AG04449 (cell line): ENCODE measurements at regions not wholly inside any gene's neighbourhood (a gene's known extent, or its start where the extent isn't known, plus 50 kb on each side); places are given as distances from the start of the nearest gene placed in this dataset.

ENCODE experiments used
- CTCF ChIA-PET: fragments of 350-600 bp; formaldehyde crosslinking; extraction: SDS; loops from one replicate; lab custom pipeline; 2021; ENCODE audit warnings: antibody characterized with exemption; lab: Yijun Ruan, JAX
- POLR2A ChIA-PET: fragments of 400-600, 350-600 bp; formaldehyde crosslinking; extraction: SDS; loops from one replicate; lab custom pipeline; 2020; ENCODE audit warnings: antibody characterized with exemption, inconsistent platforms; lab: Yijun Ruan, JAX
- DNase-seq: peaks from one replicate; pipeline ENCODE4 v3.0.0-alpha.2; 2010; ENCODE audit warnings: low read depth, low spot score
- H3K4me3 ChIP-seq: 2 replicates; pipeline ENCODE4 v1.5.1; 2011; ENCODE audit warnings: low read depth, mild to moderate bottlenecking, control low read depth, low read length
- CTCF ChIP-seq: IDR thresholded peaks from one replicate; pipeline ENCODE4 v1.5.1; 2011; ENCODE audit warnings: mild to moderate bottlenecking, moderate library complexity, low read length, control low read depth, inconsistent platforms; ENCODE audit not compliant: insufficient read depth; ENCODE audit errors: missing control alignments

GRCh38 chr15:95644100-95644875 lies 686.2 kb upstream of the NR2F2 start:
- no peak for TF ChIP-seq CTCF
- H3K4me3 ChIP-seq: no peak overlapping the region
- ChIA-PET CTCF (interaction anchor here (0.6 kb wide), 1 partner anchor 20 kb away, joined by 3 read pairs; no protein-coding TSS in a partner anchor), POLR2A (no interaction called here)
- no peak for DNase-seq

DNA sequence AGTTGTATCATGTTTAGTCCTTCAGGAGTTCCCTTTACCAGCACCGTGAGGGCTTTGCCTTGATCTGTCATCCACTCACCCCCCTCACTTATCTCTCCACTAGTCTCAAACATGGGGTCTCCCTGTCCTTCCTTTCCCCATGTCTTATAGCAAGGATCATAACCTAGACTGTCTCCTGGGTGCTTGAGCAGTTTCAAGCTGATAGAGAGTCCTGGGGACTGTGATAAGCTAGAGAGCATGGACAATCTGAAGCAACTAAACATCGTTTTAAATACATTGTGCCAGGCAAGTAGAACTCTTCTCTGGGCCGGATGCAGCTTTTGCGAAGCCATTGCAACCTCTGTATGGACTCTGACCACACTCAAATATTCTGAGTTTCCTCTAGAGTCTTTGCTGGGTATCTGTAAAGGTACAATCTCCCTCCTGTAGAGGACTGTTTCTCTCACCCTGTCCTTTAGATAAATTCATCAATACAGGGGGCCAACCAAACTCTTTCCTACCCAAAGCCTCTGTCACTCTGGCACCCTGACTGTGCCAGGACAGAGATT lies 684.6 kb upstream of the NR2F2 start:
- TF ChIP-seq CTCF: no peak
- CTCF ChIA-PET: no interaction called here
- POLR2A ChIA-PET: no interaction called here
- no peak overlapping the region for H3K4me3 ChIP-seq
- no peak for DNase-seq

GRCh38 chr15:95646484-95647273 lies 683.8 kb upstream of the NR2F2 start:
- no peak overlapping the region for H3K4me3 ChIP-seq
- no peak for DNase-seq
- POLR2A ChIA-PET: no interaction called here
- CTCF ChIA-PET: no interaction called here
- TF ChIP-seq CTCF: no peak

DNA sequence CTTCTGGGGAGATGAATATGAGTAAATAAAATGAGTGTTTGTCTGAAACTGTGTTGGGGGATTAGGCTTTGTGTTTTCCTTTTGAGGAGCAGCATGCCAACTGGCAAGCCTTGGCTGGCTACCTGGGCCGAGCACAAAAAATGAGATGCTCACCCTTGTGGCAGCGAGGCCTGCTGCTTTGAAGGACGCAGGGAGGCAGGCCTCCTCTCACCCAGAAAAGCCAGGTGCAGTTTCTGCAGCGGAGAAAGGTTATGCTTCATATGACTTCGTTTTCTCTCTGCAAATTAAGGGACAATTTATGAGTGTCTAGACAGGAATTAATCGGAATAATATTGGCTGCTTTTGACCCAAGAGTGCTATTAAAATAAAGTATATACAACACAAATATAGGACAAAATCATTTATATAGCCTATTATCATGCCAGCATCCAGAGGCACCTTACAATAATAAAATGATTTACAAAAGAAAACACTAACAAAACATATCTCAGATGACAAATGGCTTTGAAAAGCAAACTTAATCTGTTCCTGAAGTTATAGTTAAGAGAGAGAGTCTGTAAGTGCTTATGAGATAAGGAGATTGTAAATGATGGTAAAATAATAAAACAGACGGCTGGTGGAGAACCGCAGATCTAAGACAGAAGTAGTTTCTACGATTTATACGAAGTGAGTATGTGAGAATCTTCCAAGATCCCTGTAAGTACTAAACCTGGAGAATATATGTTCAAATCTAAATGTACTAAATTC lies 682.8 kb upstream of the NR2F2 start:
- no peak overlapping the region for H3K4me3 ChIP-seq
- ChIA-PET CTCF (no interaction called here), POLR2A (no interaction called here)
- TF ChIP-seq CTCF: no peak
- DNase-seq: no peak

GRCh38 chr15:95653361-95653805 lies 677.1 kb upstream of the NR2F2 start:
- no peak for TF ChIP-seq CTCF
- H3K4me3 ChIP-seq: no peak overlapping the region
- CTCF ChIA-PET: no interaction called here
- no peak for DNase-seq
- POLR2A ChIA-PET: no interaction called here
